ENCODE measurements at regions not wholly inside any gene's neighbourhood (a gene's known extent, or its start where the extent isn't known, plus 50 kb on each side); places are given as distances from the start of the nearest gene placed in this dataset.

DNA sequence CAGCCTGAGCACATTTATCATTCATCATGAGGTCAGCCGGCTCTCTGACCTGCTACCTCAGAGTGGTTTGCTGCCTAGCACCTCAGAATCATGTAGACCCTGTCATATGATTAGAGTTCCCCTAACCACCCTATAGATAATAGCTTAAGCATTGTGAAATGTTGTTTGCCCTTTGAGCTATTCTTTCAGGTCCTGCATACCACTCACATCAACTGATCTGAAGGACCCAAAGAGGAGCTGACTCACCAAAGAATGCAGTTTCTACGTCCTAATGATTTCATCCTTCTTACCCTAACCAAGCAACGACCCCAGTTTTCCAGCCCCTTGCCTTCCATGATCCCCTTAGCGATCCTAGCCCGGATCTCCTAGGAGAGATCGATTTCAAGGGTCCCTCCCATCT, 527.9 kb downstream of the SOX5 start:
- POLR2A ChIA-PET, result interaction anchor here (0.6 kb wide), 1 partner anchor 11 kb away, joined by 4 read pairs; no protein-coding TSS in a partner anchor
- Histone ChIP-seq H3K4me3 (ENCODE audit: low read depth, low read length, poor library complexity, severe bottlenecking) (no peak overlapping the region), H3K36me3 (ENCODE audit: insufficient read depth, low read length) (no peaks in the 10 kb centered on the region), H3K4me2 (ENCODE audit: low read length) (no peak overlapping the region), H3K9me3 (ENCODE audit: low read length) (no peaks in the 10 kb centered on the region), H3K4me1 (ENCODE audit: insufficient read depth, low read length, poor library complexity, severe bottlenecking) (no peaks in the 10 kb centered on the region), H3K27ac (ENCODE audit: low read depth, low read length, poor library complexity, severe bottlenecking) (no peak overlapping the region), H4K20me1 (ENCODE audit: insufficient read depth, low read length) (no peaks in the 10 kb centered on the region), H3K9me2 (ENCODE audit: insufficient read depth, low read length) (no peaks in the 10 kb centered on the region), H2AFZ (ENCODE audit: low read length) (no peak overlapping the region), H3K79me2 (ENCODE audit: insufficient read depth, low read depth, low read length) (no peaks in the 10 kb centered on the region)
- intact Hi-C loops (cut with micrococcal nuclease; ENCODE audit: unreplicated experiment), result no loop called here
- CTCF ChIA-PET (ENCODE audit: unreplicated experiment), result no interaction called here
- DNase-seq (ENCODE audit: low spot score), result no peak
- no TSS peak for BruUV-seq (replicated peaks)
- TF ChIP-seq EZH2phosphoT487 (IDR thresholded peaks at IDR 0.05; ENCODE audit: borderline replicate concordance, low read depth, low read length), result no peak
- TF ChIP-seq, protein P1, sequence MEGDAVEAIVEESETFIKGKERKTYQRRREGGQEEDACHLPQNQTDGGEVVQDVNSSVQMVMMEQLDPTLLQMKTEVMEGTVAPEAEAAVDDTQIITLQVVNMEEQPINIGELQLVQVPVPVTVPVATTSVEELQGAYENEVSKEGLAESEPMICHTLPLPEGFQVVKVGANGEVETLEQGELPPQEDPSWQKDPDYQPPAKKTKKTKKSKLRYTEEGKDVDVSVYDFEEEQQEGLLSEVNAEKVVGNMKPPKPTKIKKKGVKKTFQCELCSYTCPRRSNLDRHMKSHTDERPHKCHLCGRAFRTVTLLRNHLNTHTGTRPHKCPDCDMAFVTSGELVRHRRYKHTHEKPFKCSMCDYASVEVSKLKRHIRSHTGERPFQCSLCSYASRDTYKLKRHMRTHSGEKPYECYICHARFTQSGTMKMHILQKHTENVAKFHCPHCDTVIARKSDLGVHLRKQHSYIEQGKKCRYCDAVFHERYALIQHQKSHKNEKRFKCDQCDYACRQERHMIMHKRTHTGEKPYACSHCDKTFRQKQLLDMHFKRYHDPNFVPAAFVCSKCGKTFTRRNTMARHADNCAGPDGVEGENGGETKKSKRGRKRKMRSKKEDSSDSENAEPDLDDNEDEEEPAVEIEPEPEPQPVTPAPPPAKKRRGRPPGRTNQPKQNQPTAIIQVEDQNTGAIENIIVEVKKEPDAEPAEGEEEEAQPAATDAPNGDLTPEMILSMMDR (conservative IDR thresholded peaks at IDR 0.05; ENCODE audit: low read length), result no peak

DNA sequence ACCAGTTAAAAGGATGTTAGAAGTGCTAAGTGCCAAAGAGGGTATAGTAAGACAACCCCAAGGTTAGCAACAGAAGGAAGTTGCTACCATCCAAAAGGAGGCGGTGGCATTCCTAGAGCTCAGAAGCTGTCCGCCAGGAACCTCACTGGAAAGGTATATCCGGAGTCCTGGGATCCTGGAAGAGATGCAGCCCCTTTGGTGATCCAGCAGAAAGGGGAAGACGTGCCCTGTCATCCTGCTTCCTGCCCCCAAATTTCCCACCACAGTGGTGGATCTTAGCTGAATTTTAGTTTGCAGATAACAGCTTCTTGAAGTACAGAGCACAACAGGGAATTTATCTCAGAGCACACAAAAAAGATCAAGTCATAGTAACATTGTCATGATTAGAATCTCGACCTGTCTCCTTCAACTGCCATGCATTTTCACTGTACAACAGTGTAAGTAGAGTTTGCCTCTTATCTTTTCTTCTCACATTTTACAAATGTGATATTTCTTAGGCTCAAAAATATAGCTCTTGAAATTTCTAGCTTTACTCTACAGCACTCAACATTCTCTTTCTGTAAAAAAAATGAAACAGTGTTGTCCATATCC, 526.3 kb downstream of the SOX5 start:
- no TSS peak for BruUV-seq (replicated peaks)
- ChIA-PET POLR2A (interaction anchor here (0.5 kb wide), 1 partner anchor 648 kb away, joined by 4 read pairs; no protein-coding TSS in a partner anchor), CTCF (ENCODE audit: unreplicated experiment) (no interaction called here)
- Histone ChIP-seq H4K20me1 (ENCODE audit: insufficient read depth, low read length) (no peaks in the 10 kb centered on the region), H3K36me3 (ENCODE audit: insufficient read depth, low read length) (no peaks in the 10 kb centered on the region), H3K27ac (ENCODE audit: low read depth, low read length, poor library complexity, severe bottlenecking) (no peak overlapping the region), H3K9me3 (ENCODE audit: low read length) (no peaks in the 10 kb centered on the region), H3K4me2 (ENCODE audit: low read length) (no peak overlapping the region), H3K79me2 (ENCODE audit: insufficient read depth, low read depth, low read length) (no peaks in the 10 kb centered on the region), H2AFZ (ENCODE audit: low read length) (no peak overlapping the region), H3K4me1 (ENCODE audit: insufficient read depth, low read length, poor library complexity, severe bottlenecking) (no peaks in the 10 kb centered on the region), H3K9me2 (ENCODE audit: insufficient read depth, low read length) (no peaks in the 10 kb centered on the region), H3K4me3 (ENCODE audit: low read depth, low read length, poor library complexity, severe bottlenecking) (no peak overlapping the region)
- TF ChIP-seq, protein P1 (conservative IDR thresholded peaks at IDR 0.05; ENCODE audit: low read length), result no peak
- no peak for TF ChIP-seq EZH2phosphoT487 (IDR thresholded peaks at IDR 0.05; ENCODE audit: borderline replicate concordance, low read depth, low read length)
- DNase-seq (ENCODE audit: low spot score), result no peak
- intact Hi-C loops (cut with micrococcal nuclease; ENCODE audit: unreplicated experiment), result no loop called here

DNA sequence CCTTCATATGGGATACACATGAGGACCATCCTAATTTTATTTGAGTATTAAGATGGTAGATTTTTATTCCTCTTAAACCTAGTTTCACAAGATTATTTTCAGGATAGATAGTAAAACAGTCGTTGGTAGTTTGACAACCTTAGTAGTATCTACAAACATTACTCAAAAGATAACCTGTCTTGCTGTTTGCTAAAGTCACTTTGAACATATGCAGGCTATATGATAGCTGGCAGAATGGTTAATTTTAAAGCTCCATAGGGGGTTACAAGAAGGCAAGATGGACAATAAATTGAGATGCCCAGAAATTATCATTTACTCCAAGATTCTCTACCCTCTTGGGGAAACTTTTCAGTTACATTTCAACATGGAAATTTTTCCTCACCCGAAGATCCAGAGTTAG, 525.7 kb downstream of the SOX5 start:
- no peak overlapping the region for H3K27ac ChIP-seq (ENCODE audit: low read depth, low read length, poor library complexity, severe bottlenecking)
- H3K4me3 ChIP-seq (ENCODE audit: low read depth, low read length, poor library complexity, severe bottlenecking), result no peak overlapping the region
- H3K9me3 ChIP-seq (ENCODE audit: low read length), result no peaks in the 10 kb centered on the region
- H3K4me2 ChIP-seq (ENCODE audit: low read length), result no peak overlapping the region
- H2AFZ ChIP-seq (ENCODE audit: low read length), result no peak overlapping the region
- no peaks in the 10 kb centered on the region for H3K4me1 ChIP-seq (ENCODE audit: insufficient read depth, low read length, poor library complexity, severe bottlenecking)
- H3K79me2 ChIP-seq (ENCODE audit: insufficient read depth, low read depth, low read length), result no peaks in the 10 kb centered on the region
- no peaks in the 10 kb centered on the region for H4K20me1 ChIP-seq (ENCODE audit: insufficient read depth, low read length)
- no TSS peak for BruUV-seq (replicated peaks)
- CTCF ChIA-PET (ENCODE audit: unreplicated experiment), result no interaction called here
- no peaks in the 10 kb centered on the region for H3K9me2 ChIP-seq (ENCODE audit: insufficient read depth, low read length)
- no peaks in the 10 kb centered on the region for H3K36me3 ChIP-seq (ENCODE audit: insufficient read depth, low read length)
- no peak for DNase-seq (ENCODE audit: low spot score)
- intact Hi-C loops (cut with micrococcal nuclease; ENCODE audit: unreplicated experiment), result no loop called here
- TF ChIP-seq EZH2phosphoT487 (IDR thresholded peaks at IDR 0.05; ENCODE audit: borderline replicate concordance, low read depth, low read length), result no peak
- TF ChIP-seq, protein P1 (conservative IDR thresholded peaks at IDR 0.05; ENCODE audit: low read length), result no peak
- POLR2A ChIA-PET, result interaction anchor here (0.5 to 1.0 kb wide), 2 partner anchors 216 to 649 kb away, joined by 3 to 4 read pairs; no protein-coding TSS in a partner anchor
